ENCODE measurements at regions not wholly inside any gene's neighbourhood (a gene's known extent, or its start where the extent isn't known, plus 50 kb on each side); places are given as distances from the start of the nearest gene placed in this dataset.

GRCh38 chr14:44165936-44166335, 341.1 kb downstream of the FSCB start:
- TF ChIP-seq CTCF (IDR thresholded peaks at IDR 0.05) (no peak), POLR2A (IDR thresholded peaks at IDR 0.05) (no peak)
